ENCODE measurements at regions not wholly inside any gene's neighbourhood (a gene's known extent, or its start where the extent isn't known, plus 50 kb on each side); places are given as distances from the start of the nearest gene placed in this dataset.

GRCh38 chr12:108054496-108054895, 74.6 kb upstream of the WSCD2 start:
- Histone ChIP-seq H3K36me3 (ENCODE audit: control insufficient read depth in 1 of 2, insufficient read depth in 2 of 2, low read length in 2 of 2) (no peaks in the 10 kb centered on the region), H4K20me1 (ENCODE audit: insufficient read depth) (no peaks in the 10 kb centered on the region), H3K27me3 (ENCODE audit: insufficient read depth, low read length) (peaks cover 76% of the 10 kb centered on the region), H3K27ac (ENCODE audit: low read depth, low read length) (no peak overlapping the region), H3K4me3 (replicated peaks in 1 of 2; ENCODE audit: low read depth in 1 of 2, low read length in 2 of 2) (no peak overlapping the region), H3K9ac (ENCODE audit: low read length) (no peak overlapping the region), H3K79me2 (ENCODE audit: insufficient read depth, low read length) (no peaks in the 10 kb centered on the region), H3K4me2 (ENCODE audit: low read length) (no peak overlapping the region), H3K4me1 (ENCODE audit: control insufficient read depth in 1 of 2, insufficient read depth in 2 of 2, low read length in 2 of 2) (no peaks in the 10 kb centered on the region), H3K9me2 (ENCODE audit: insufficient read depth) (no peaks in the 10 kb centered on the region), H3K9me3 (ENCODE audit: control insufficient read depth in 1 of 2, insufficient read depth in 1 of 2, low read depth in 1 of 2, low read length in 2 of 2) (no peaks in the 10 kb centered on the region), H2AFZ (ENCODE audit: low read depth, low read length, poor library complexity, severe bottlenecking) (no peak overlapping the region)
- TF ChIP-seq POLR2AphosphoS5 (IDR thresholded peaks at IDR 0.05; ENCODE audit: low read depth, low read length), result no peak
- no peak for TF ChIP-seq CBX3 (IDR thresholded peaks at IDR 0.05; ENCODE audit: low read depth)
- no peak for TF ChIP-seq ZNF274 (IDR thresholded peaks at IDR 0.05; ENCODE audit: low read depth, low read length)
- TF ChIP-seq MAX (IDR thresholded peaks at IDR 0.05), result no peak
- no peak for TF ChIP-seq REST (IDR thresholded peaks at IDR 0.05; ENCODE audit: low read depth)
- TF ChIP-seq JUND (IDR thresholded peaks at IDR 0.05), result no peak
- no peak for TF ChIP-seq CEBPB (IDR thresholded peaks at IDR 0.05; ENCODE audit: low read depth)
- no peak for TF ChIP-seq ZBTB33 (IDR thresholded peaks at IDR 0.05; ENCODE audit: extremely low read depth, insufficient replicate concordance, low read length)
- no peak for TF ChIP-seq EZH2 (IDR thresholded peaks at IDR 0.05)
- TF ChIP-seq EGR1 (IDR thresholded peaks at IDR 0.05; ENCODE audit: low read depth), result no peak
- TF ChIP-seq ATF3 (IDR thresholded peaks at IDR 0.05), result no peak
- TF ChIP-seq ELF1 (IDR thresholded peaks at IDR 0.05; ENCODE audit: borderline replicate concordance, low read depth), result no peak
- TF ChIP-seq RAD21 (IDR thresholded peaks at IDR 0.05; ENCODE audit: low read depth), result no peak
- no peak for TF ChIP-seq FOSL1 (IDR thresholded peaks at IDR 0.05; ENCODE audit: low read depth)
- TF ChIP-seq ZFX (IDR thresholded peaks at IDR 0.05), result no peak
- no peak for TF ChIP-seq TCF7L2 (IDR thresholded peaks at IDR 0.05; ENCODE audit: borderline replicate concordance, extremely low read depth, insufficient read depth, insufficient read length)
- TF ChIP-seq EZH2phosphoT487 (IDR thresholded peaks at IDR 0.05; ENCODE audit: borderline replicate concordance), result no peak
- no peak for TF ChIP-seq SP1 (IDR thresholded peaks at IDR 0.05; ENCODE audit: low read depth)
- TF ChIP-seq POLR2A (IDR thresholded peaks at IDR 0.05; ENCODE audit: borderline replicate concordance, extremely low read depth, insufficient read depth, insufficient read length), result no peak
- no peak for DNase-seq (ENCODE audit: low read depth, low spot score)
- ATAC-seq, result no peak
- intact Hi-C loops (cut with micrococcal nuclease), result no loop called here
- BruUV-seq (replicated peaks), result no TSS peak
- ChIA-PET POLR2A (interaction anchor here (0.6 kb wide), 1 partner anchor 366 kb away, joined by 3 read pairs; no protein-coding TSS in a partner anchor), CTCF (interaction anchor here (1.0 kb wide), 1 partner anchor 10 kb away, joined by 3 read pairs; no protein-coding TSS in a partner anchor), RAD21 (ENCODE audit: low non-redundant PET in 1 of 2, low total read pairs in 2 of 2, uncharacterized antibody in 2 of 2, unreplicated experiment in 2 of 2) (no interaction called here)

Measured in HCT116 (cell line).